ENCODE measurements at regions not wholly inside any gene's neighbourhood (a gene's known extent, or its start where the extent isn't known, plus 50 kb on each side); places are given as distances from the start of the nearest gene placed in this dataset.

DNA sequence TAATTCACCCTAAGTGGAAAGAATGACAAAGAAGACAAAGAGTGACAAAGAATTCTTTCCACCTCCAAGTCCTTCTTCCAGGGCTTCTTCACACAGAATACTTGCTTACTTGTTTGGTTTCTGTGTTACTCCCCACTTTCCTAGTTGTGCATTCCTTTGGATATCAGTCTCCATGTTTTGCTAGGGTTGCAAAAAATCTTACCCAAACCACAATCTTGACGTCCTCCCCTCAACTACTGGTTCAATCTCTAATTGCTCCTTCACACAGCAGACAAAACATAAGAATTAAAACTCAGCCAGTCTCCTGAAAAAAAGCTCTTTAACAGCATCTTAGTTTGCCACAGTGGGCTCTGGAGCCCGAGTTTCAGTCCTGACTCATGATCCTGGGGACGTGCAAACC lies 297.6 kb upstream of the CHRNA7 start:
- peaks cover 4% of the 10 kb centered on the region for H3K9me3 Mint-ChIP-seq
- no peak for DNase-seq (ENCODE audit: low read depth, low spot score)
- peaks cover 10% of the 10 kb centered on the region for H3K27me3 Mint-ChIP-seq (ENCODE audit: low read depth)
- no peaks in the 10 kb centered on the region for H3K4me1 Mint-ChIP-seq
- no peak overlapping the region for H3K27ac Mint-ChIP-seq (ENCODE audit: unreplicated experiment)
- H3K36me3 Mint-ChIP-seq (ENCODE audit: low read depth): no peaks in the 10 kb centered on the region
- TF ChIP-seq, protein P1, sequence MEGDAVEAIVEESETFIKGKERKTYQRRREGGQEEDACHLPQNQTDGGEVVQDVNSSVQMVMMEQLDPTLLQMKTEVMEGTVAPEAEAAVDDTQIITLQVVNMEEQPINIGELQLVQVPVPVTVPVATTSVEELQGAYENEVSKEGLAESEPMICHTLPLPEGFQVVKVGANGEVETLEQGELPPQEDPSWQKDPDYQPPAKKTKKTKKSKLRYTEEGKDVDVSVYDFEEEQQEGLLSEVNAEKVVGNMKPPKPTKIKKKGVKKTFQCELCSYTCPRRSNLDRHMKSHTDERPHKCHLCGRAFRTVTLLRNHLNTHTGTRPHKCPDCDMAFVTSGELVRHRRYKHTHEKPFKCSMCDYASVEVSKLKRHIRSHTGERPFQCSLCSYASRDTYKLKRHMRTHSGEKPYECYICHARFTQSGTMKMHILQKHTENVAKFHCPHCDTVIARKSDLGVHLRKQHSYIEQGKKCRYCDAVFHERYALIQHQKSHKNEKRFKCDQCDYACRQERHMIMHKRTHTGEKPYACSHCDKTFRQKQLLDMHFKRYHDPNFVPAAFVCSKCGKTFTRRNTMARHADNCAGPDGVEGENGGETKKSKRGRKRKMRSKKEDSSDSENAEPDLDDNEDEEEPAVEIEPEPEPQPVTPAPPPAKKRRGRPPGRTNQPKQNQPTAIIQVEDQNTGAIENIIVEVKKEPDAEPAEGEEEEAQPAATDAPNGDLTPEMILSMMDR (conservative IDR thresholded peaks at IDR 0.05): no peak
- no peak overlapping the region for H3K4me3 Mint-ChIP-seq

DNA sequence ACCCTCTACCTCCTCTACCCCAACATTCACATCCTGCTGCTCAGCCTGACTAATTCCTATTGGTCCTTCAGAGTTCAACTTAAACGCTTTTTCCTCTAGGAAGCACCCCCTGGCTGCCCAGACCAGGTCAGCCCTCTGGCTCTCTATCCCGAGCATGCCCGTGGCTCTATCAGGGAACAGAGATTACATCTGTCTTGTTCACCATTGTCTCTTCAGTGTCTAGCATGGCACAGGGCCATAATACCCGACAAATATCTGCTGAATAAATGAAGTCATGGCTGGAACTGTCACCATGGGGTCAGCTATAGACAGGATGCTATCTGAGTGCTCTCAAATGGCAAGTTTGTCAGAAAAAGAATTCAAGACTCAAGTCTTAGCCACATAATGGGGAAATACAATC lies 296.9 kb upstream of the CHRNA7 start:
- Mint-ChIP-seq H3K4me3 (no peak overlapping the region), H3K27ac (ENCODE audit: unreplicated experiment) (no peak overlapping the region), H3K27me3 (ENCODE audit: low read depth) (peaks cover 10% of the 10 kb centered on the region), H3K9me3 (peaks cover 4% of the 10 kb centered on the region), H3K4me1 (no peaks in the 10 kb centered on the region), H3K36me3 (ENCODE audit: low read depth) (no peaks in the 10 kb centered on the region)
- DNase-seq (ENCODE audit: low read depth, low spot score): no peak
- TF ChIP-seq, protein P1 (conservative IDR thresholded peaks at IDR 0.05): no peak

GRCh38 chr15:31740203-31740602 lies 290.1 kb upstream of the CHRNA7 start:
- Mint-ChIP-seq H3K36me3 (ENCODE audit: low read depth) (peaks cover 11% of the 10 kb centered on the region), H3K27me3 (ENCODE audit: low read depth) (peaks cover 6% of the 10 kb centered on the region), H3K4me1 (no peaks in the 10 kb centered on the region), H3K9me3 (peaks cover 14% of the 10 kb centered on the region), H3K4me3 (no peak overlapping the region), H3K27ac (ENCODE audit: unreplicated experiment) (no peak overlapping the region)
- DNase-seq (ENCODE audit: low read depth, low spot score): no peak
- TF ChIP-seq, protein P1 (conservative IDR thresholded peaks at IDR 0.05): no peak

DNA sequence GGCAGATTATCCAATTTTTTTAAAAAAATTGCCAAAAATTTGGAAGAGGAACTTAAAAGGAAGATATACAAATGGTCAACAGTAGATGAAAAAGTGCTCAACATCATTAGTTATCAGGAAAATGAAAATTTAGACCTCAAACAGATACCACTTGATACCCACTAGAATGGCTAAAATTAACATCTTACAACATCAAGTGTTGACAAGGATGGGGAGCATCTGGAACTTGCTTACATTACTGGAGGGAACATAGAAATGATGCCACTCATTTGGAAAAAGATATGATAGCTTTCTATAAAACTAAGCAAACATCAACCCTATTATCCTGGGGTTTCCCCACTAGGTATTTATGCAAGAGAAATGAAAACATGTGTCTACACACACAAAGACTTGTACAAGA lies 284.5 kb upstream of the CHRNA7 start:
- H3K27ac Mint-ChIP-seq (ENCODE audit: unreplicated experiment): no peak overlapping the region
- TF ChIP-seq, protein P1 (conservative IDR thresholded peaks at IDR 0.05): no peak
- peaks cover 19% of the 10 kb centered on the region for H3K9me3 Mint-ChIP-seq
- peaks cover 2% of the 10 kb centered on the region for H3K27me3 Mint-ChIP-seq (ENCODE audit: low read depth)
- no peak overlapping the region for H3K4me3 Mint-ChIP-seq
- peaks cover 6% of the 10 kb centered on the region for H3K36me3 Mint-ChIP-seq (ENCODE audit: low read depth)
- DNase-seq (ENCODE audit: low read depth, low spot score): no peak
- no peaks in the 10 kb centered on the region for H3K4me1 Mint-ChIP-seq

DNA sequence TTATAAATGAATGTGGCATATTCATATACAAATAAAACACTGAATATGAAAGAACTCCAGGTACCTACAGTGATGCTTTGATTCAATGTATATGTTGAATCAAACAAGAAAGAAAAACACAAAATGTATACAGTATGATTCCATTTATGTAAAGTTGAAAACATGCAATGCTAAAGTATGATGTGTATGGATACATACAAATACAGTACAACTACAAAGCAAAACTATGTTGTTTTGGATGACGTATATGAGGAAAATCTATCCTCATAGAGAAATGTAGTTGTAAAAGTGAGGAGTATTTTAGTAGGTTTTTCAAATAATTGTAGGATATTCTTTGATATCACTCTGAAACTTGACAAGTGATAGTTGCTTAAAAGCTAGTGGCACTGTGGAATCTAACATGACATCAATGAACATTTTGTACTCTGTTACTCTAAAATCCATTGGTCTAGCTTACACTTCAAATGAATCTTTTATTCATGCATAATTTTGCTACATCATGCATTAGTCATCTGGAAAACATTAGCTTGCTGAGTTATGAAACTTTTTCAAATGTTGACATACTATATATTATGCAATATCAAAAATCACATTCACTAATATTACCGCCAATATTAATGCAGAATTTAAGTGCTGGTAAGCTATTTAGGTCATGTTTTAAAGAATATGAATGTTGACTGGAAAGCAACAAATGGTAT lies 278.1 kb upstream of the CHRNA7 start:
- Mint-ChIP-seq H3K9me3 (peaks cover 2% of the 10 kb centered on the region), H3K36me3 (ENCODE audit: low read depth) (no peaks in the 10 kb centered on the region), H3K27me3 (ENCODE audit: low read depth) (peaks cover 14% of the 10 kb centered on the region), H3K4me3 (no peak overlapping the region), H3K27ac (ENCODE audit: unreplicated experiment) (no peak overlapping the region), H3K4me1 (no peaks in the 10 kb centered on the region)
- TF ChIP-seq, protein P1 (conservative IDR thresholded peaks at IDR 0.05): no peak
- no peak for DNase-seq (ENCODE audit: low read depth, low spot score)

Measured in neural crest cell (in vitro differentiated cells).